ENCODE measurements at regions not wholly inside any gene's neighbourhood (a gene's known extent, or its start where the extent isn't known, plus 50 kb on each side); places are given as distances from the start of the nearest gene placed in this dataset.
"Not testable (repeated sequence)": the region's sequence is repeated elsewhere in the genome, so short reads cannot be mapped to it uniquely, and the experiment has no call there.

- no peak for DNase-seq (ENCODE audit: low spot score)
Observed at GRCh38 chr3:71928212-71928611, 143.3 kb upstream of the PROK2 start.

GRCh38 chr3:71927505-71928066 is 142.6 kb upstream of the PROK2 start:
- DNase-seq (ENCODE audit: low spot score), result no peak

- no peak for DNase-seq (ENCODE audit: low spot score)
Observed at GRCh38 chr3:71926616-71927015, 141.7 kb upstream of the PROK2 start.

- peak; percentile 7 for DNase-seq (ENCODE audit: low spot score)
Observed at GRCh38 chr3:71926262-71926600, 141.3 kb upstream of the PROK2 start.

- not testable (repeated sequence) for DNase-seq (ENCODE audit: low spot score)
Observed at GRCh38 chr3:71925511-71926261, 140.7 kb upstream of the PROK2 start.

- DNase-seq (ENCODE audit: low spot score), result no peak
Observed at GRCh38 chr3:71924721-71925120, 139.8 kb upstream of the PROK2 start.

- no peak for DNase-seq (ENCODE audit: low spot score)
Observed at GRCh38 chr3:71921036-71921435, 136.1 kb upstream of the PROK2 start.

- no peak for DNase-seq (ENCODE audit: low spot score)
Observed at GRCh38 chr3:71919572-71919971, 134.6 kb upstream of the PROK2 start.

- peak; percentile 45 for DNase-seq (ENCODE audit: low spot score)
Observed at GRCh38 chr3:71917545-71917944, 132.6 kb upstream of the PROK2 start.

GRCh38 chr3:71916747-71917369 is 131.9 kb upstream of the PROK2 start:
- DNase-seq (ENCODE audit: low spot score), result peak; percentile 71

- DNase-seq (ENCODE audit: low spot score), result no peak
Observed at GRCh38 chr3:71912839-71913495, 128.0 kb upstream of the PROK2 start.

GRCh38 chr3:71910108-71910507 is 125.2 kb upstream of the PROK2 start:
- DNase-seq (ENCODE audit: low spot score), result no peak

GRCh38 chr3:71907996-71908395 is 123.0 kb upstream of the PROK2 start:
- DNase-seq (ENCODE audit: low spot score), result no peak

- no peak for DNase-seq (ENCODE audit: low spot score)
Observed at GRCh38 chr3:71906976-71907375, 122.0 kb upstream of the PROK2 start.

- peak; percentile 59 for DNase-seq (ENCODE audit: low spot score)
Observed at GRCh38 chr3:71905426-71905825, 120.5 kb upstream of the PROK2 start.

- no peak for DNase-seq (ENCODE audit: low spot score)
Observed at GRCh38 chr3:71903936-71904335, 119.0 kb upstream of the PROK2 start.

- DNase-seq (ENCODE audit: low spot score), result peak; percentile 49
Observed at GRCh38 chr3:71903112-71903495, 118.2 kb upstream of the PROK2 start.

- no peak for DNase-seq (ENCODE audit: low spot score)
Observed at GRCh38 chr3:71902258-71903111, 117.5 kb upstream of the PROK2 start.

- DNase-seq (ENCODE audit: low spot score), result no peak
Observed at GRCh38 chr3:71901645-71902044, 116.7 kb upstream of the PROK2 start.

GRCh38 chr3:71900057-71900456 is 115.1 kb upstream of the PROK2 start:
- DNase-seq (ENCODE audit: low spot score), result no peak

GRCh38 chr3:71896751-71897150 is 111.8 kb upstream of the PROK2 start:
- no peak for DNase-seq (ENCODE audit: low spot score)

Data from pons (tissue), 1 donor.